Stimulated activated CD8-positive, alpha-beta memory T cell treated with anti-CD3 and anti-CD28 coated beads, Interleukin-2, amount 100 ng/mL, for 48 hours (primary cell): ENCODE measurements at regions not wholly inside any gene's neighbourhood (a gene's known extent, or its start where the extent isn't known, plus 50 kb on each side); places are given as distances from the start of the nearest gene placed in this dataset.
"Not testable (repeated sequence)": the region's sequence is repeated elsewhere in the genome, so short reads cannot be mapped to it uniquely, and the experiment has no call there.

Experiments
- DNase-seq, 2 donors: peaks; one replicate each; pipeline ENCODE4 v3.0.0-alpha.2; 2020; ENCODE audit warnings: low read depth in 2 of 2

DNA sequence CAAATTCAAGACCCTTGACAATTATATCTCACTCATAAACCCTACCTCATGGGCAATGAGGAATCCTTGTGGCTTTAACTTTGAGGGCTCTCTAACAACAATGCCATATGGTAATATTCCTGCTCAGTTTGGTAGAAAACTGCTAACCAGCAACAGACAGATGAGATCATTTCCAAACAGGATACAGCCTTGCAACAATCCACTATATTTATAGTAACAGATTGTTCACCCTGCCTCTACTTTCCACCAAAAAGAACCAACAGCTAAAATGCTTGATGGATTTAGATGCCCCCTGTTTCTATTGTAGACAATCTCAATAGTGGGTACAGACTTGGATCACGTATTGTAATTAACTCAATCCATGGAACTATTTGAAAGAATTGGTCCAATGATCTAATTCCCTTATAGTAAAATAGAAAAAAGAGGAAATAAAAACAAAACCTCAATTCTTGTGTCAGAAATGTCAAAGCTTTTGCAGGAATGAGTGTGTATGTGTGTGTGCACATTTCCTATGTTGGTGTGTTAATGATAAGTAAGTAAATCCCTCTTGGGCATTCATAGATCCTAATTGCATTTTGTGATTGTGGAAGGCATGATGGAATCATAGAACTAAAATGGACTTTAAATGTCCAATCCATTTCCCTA lies 100.0 kb upstream of the EDEM3 start:
- DNase-seq: no peak

GRCh38 chr1:184854036-184854435 lies 99.4 kb upstream of the EDEM3 start:
- DNase-seq: no peak

GRCh38 chr1:184851822-184852746 lies 97.4 kb upstream of the EDEM3 start:
- DNase-seq: no peak

GRCh38 chr1:184843732-184844495 lies 89.3 kb upstream of the EDEM3 start:
- DNase-seq: peak; percentile 26 to 37

DNA sequence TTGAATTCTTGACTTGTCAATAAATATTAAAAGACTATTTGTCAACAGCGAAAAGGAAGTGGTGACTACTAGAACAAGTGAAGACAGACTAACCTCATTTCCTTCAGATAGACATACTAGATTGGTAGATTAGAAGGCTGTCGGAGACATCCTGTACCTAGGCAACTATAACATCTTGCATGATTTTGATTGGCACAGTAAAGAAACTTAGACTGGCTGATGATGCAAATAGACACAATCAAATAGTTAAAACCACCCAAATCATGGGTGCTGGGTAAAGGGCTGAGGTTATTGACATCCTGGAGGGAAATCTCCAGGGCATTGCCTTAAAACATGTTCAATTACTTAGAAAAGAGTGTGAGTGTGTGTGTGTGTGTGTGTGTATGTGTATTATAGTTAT lies 85.9 kb upstream of the EDEM3 start:
- no peak for DNase-seq

DNA sequence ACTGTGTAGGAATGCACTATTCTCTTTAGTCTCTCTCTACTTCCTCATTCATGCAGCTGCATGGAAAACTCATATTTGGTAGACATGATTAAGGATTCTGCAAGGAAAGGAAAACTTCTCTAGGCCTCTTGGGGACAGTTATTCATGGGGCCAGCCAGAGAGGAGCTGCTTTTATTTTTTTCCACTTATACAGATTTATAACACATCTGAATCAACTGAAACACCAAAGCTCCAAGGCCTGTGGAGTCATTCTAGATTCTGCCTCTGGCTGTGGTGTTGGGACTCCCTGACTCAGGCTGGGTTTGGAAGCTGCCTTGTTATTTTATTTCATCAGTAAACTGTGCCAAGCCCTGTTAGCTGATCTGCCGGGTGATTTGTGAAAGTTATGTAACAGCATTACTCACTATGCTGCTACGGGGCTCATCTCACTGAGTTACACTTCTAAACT lies 83.9 kb upstream of the EDEM3 start:
- DNase-seq: no peak

GRCh38 chr1:184836934-184837895 lies 82.6 kb upstream of the EDEM3 start:
- no peak for DNase-seq

DNA sequence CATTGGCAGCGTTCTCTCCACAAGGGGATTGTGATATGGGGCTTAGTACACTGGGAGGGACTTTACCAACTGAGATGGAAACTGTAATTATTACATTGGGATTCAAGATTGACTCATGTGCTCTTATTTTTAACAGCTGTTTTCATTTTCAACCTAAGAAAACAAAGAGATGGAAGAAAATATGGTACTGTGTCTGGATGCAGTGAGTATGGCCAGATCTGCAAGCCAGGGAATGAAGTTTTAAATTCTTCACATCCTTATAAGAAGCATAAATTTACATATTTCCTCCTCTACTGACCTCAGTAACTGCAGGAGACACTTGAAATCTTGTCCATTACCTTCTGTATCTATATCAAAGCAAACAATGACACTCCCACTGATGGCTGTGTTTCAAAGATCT lies 81.5 kb upstream of the EDEM3 start:
- no peak for DNase-seq

GRCh38 chr1:184833994-184834393 lies 79.3 kb upstream of the EDEM3 start:
- not testable (repeated sequence) for DNase-seq

GRCh38 chr1:184832517-184832916 lies 77.9 kb upstream of the EDEM3 start:
- DNase-seq: no peak

DNA sequence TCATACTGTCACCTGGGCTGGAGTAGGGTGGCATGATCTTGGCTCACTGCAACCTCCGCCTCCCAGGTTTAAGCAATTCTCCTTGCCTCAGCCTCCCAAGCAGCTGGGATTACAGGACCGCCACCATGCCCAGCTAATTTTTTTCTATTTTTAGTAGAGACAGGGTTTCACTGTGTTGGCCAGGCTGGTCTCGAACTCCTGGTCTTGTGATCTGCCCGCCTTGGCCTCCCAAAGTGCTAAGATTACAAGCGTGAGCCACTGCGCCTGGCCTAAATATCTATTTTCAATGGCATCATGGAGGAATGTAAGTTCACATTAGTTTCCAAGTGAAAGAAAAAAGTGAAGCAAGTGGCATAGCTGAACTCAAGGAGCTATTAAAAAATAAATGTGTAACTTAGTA lies 74.8 kb upstream of the EDEM3 start:
- not testable (repeated sequence) for DNase-seq

DNA sequence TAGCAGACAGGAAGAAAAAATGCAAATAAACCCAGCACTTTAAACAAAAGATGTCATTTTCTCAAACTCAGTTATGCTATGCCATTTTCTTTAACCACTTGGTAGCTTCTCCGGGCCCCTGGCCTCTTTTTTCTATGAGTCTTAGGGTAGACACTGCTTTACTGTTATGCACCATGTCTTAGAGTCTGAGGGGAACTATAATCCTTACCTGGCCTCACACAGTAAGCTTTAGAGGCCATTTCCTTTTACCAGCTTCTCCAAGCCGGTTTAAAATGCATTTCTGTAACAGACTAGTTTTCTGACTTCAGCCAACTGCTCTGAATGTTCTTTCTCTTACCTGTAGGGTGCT lies 73.7 kb upstream of the EDEM3 start:
- no peak for DNase-seq

- DNase-seq: no peak
Measured at GRCh38 chr1:184827600-184828368, 73.1 kb upstream of the EDEM3 start.

DNA sequence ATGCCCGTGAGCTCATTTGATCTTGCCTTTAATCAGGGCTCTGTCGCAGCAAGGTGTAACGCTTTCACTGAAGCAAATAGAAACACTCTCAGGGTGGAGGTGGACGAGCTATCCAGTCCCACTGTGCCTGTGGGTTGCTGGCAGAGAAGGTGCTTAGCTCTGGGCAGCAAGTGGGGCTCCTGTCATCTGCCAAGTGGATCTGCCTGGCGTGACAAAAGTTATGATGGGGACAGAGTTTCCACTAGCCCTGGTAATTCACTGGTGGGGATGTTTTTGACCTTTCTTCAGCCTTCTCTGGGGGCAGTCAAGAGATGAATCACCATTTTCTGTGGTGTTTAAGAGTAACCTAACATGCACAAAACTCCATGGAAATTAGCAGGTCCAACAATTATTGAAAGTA lies 71.3 kb upstream of the EDEM3 start:
- no peak for DNase-seq

- DNase-seq: no peak
Measured at GRCh38 chr1:184825571-184825970, 70.9 kb upstream of the EDEM3 start.

DNA sequence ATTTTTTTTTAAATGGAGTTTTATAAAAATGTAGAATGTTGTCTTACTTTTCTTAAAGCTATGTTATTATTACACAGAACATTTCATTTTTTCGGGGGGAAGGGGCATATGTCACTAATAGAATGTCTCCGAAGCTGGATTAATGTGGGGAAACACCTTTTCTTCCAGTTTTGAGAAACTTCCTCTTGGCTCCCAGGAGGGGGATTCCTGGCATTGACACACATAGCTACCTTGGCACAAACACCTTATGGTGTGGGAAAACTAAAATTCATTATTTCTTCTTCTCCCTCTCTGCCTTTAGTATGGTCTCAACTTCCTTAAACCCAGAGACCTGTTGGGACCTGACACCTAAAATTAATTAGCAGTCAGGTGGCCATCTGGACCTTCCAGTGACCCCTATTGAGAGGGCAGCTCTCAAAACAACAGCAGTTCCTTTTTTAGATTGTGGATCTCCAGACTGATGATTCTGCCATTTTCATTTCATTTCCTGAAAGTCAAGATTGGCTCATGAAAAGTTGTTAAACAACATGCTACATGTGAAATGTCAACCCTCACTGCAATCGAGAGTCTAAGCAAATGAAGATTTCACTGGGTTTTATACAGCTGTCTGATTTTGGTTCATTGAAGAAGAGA lies 70.1 kb upstream of the EDEM3 start:
- no peak for DNase-seq

DNA sequence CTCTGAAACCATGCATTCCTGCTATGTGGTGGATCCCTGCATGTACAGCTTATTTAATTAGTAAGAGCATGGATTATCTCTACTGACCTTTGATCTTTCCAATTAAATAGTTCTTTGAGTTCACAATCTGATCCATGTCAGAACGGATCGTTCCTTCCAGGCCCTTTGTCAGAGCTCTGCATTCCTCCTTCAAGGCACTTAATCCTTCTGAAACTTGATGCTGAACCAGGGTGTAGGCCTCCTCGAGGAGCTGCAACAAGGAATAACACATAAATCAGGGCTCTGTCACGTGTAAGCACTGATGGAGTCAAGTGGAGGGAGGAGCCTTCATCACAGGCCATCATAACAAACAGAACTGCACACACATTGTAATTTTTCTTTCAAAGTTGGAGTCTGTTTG lies 68.4 kb upstream of the EDEM3 start:
- no peak for DNase-seq

- no peak for DNase-seq
Measured at GRCh38 chr1:184822267-184822666, 67.6 kb upstream of the EDEM3 start.

DNA sequence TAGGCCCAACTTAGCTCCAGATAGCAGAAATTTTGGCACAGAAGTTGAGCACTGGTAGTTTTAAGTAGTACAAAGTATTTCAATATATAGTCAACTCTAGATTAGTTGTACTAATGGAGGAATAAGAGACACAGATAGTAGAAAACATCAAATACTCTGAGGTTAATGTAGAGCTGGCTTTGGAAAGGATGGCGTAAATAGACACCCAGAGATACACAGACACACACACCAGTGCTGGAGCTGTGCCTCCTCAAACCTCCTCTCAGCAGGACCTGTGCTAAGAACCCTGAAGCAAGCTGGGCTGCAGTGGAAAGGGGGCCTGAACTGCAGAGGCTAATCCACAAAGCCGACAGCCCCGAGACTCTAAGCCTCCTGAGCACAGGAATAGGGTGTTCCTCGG lies 67.0 kb upstream of the EDEM3 start:
- DNase-seq: no peak

DNA sequence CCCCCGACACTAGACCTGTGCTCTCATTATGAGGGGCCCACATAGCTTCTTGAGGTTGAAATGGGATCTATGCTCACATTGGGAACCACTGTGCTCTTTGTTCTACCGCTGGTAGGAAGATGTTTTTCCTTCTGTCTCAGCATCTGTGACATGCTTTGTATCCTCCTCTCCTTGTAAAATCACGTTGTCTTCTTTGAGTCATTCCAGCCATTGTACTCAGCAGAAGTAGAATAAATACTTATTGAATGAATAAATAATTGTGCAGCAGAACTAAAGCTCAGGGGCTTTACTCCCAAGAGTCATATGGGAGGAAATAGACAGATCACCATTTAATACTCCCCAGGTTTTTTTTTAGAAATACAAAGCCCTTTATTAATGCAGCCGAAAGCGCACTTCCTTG lies 66.3 kb upstream of the EDEM3 start:
- no peak for DNase-seq
